ENCODE measurements at regions not wholly inside any gene's neighbourhood (a gene's known extent, or its start where the extent isn't known, plus 50 kb on each side); places are given as distances from the start of the nearest gene placed in this dataset.
"Not testable (repeated sequence)": the region's sequence is repeated elsewhere in the genome, so short reads cannot be mapped to it uniquely, and the experiment has no call there.

GRCh38 chr4:38387348-38387747 lies 276.7 kb upstream of the KLF3 start:
- TF ChIP-seq CTCF (IDR thresholded peaks at IDR 0.05; ENCODE audit: low read depth, low read length) (no peak), EZH2phosphoT487 (IDR thresholded peaks at IDR 0.05; ENCODE audit: low read depth) (no peak)
- Histone ChIP-seq H3K4me3 (ENCODE audit: low read length) (no peak overlapping the region), H3K9me3 (ENCODE audit: insufficient read depth, low read length) (0 out of 2 replicates have a peak, but pooled peaks cover 3% of the 10 kb centered on the region), H3K27ac (ENCODE audit: low read length) (no peak overlapping the region), H3K4me2 (ENCODE audit: low read length) (no peak overlapping the region), H3K79me2 (ENCODE audit: low read length) (no peaks in the 10 kb centered on the region), H2AFZ (ENCODE audit: low read depth, low read length) (no peak overlapping the region), H3K9ac (ENCODE audit: low read length) (no peak overlapping the region), H3K36me3 (replicated peaks; ENCODE audit: low read depth, low read length) (no peaks in the 10 kb centered on the region), H4K20me1 (ENCODE audit: insufficient read depth, low read length) (no peaks in the 10 kb centered on the region), H3K4me1 (ENCODE audit: low read length) (no peaks in the 10 kb centered on the region), H3K27me3 (ENCODE audit: low read depth, low read length) (no peaks in the 10 kb centered on the region)

- Histone ChIP-seq H4K20me1 (ENCODE audit: insufficient read depth, low read length) (no peaks in the 10 kb centered on the region), H2AFZ (ENCODE audit: low read depth, low read length) (no peak overlapping the region), H3K9me3 (ENCODE audit: insufficient read depth, low read length) (0 out of 2 replicates have a peak, but pooled peaks cover 3% of the 10 kb centered on the region), H3K27ac (ENCODE audit: low read length) (no peak overlapping the region), H3K4me1 (ENCODE audit: low read length) (no peaks in the 10 kb centered on the region), H3K27me3 (ENCODE audit: low read depth, low read length) (no peaks in the 10 kb centered on the region), H3K79me2 (ENCODE audit: low read length) (no peaks in the 10 kb centered on the region), H3K4me3 (ENCODE audit: low read length) (no peak overlapping the region), H3K36me3 (replicated peaks; ENCODE audit: low read depth, low read length) (no peaks in the 10 kb centered on the region), H3K4me2 (ENCODE audit: low read length) (no peak overlapping the region), H3K9ac (ENCODE audit: low read length) (no peak overlapping the region)
- TF ChIP-seq EZH2phosphoT487 (IDR thresholded peaks at IDR 0.05; ENCODE audit: low read depth) (no peak), CTCF (IDR thresholded peaks at IDR 0.05; ENCODE audit: low read depth, low read length) (no peak)
Observed at GRCh38 chr4:38387819-38388218, 276.2 kb upstream of the KLF3 start.

- not testable (repeated sequence) for H4K20me1 ChIP-seq (ENCODE audit: insufficient read depth, low read length); H3K79me2 ChIP-seq (ENCODE audit: low read length); H3K9ac ChIP-seq (ENCODE audit: low read length); H3K4me2 ChIP-seq (ENCODE audit: low read length); H3K27me3 ChIP-seq (ENCODE audit: low read depth, low read length); H3K9me3 ChIP-seq (ENCODE audit: insufficient read depth, low read length); H3K4me3 ChIP-seq (ENCODE audit: low read length); H3K4me1 ChIP-seq (ENCODE audit: low read length); H3K27ac ChIP-seq (ENCODE audit: low read length); H3K36me3 ChIP-seq (replicated peaks; ENCODE audit: low read depth, low read length); H2AFZ ChIP-seq (ENCODE audit: low read depth, low read length)
Observed at GRCh38 chr4:38388907-38389306, 275.1 kb upstream of the KLF3 start.

GRCh38 chr4:38390969-38391545 lies 272.9 kb upstream of the KLF3 start:
- no peak for TF ChIP-seq EZH2phosphoT487 (IDR thresholded peaks at IDR 0.05; ENCODE audit: low read depth)
- TF ChIP-seq CTCF (IDR thresholded peaks at IDR 0.05; ENCODE audit: low read depth, low read length) = no peak
- no peak overlapping the region for H3K27ac ChIP-seq (ENCODE audit: low read length)
- no peak overlapping the region for H3K4me3 ChIP-seq (ENCODE audit: low read length)
- H3K27me3 ChIP-seq (ENCODE audit: low read depth, low read length) = 0 out of 2 replicates have a peak, but pooled peaks cover 4% of the 10 kb centered on the region
- no peaks in the 10 kb centered on the region for H3K79me2 ChIP-seq (ENCODE audit: low read length)
- H3K9me3 ChIP-seq (ENCODE audit: insufficient read depth, low read length) = 0 out of 2 replicates have a peak, but pooled peaks cover 3% of the 10 kb centered on the region
- H2AFZ ChIP-seq (ENCODE audit: low read depth, low read length) = no peak overlapping the region
- no peaks in the 10 kb centered on the region for H3K36me3 ChIP-seq (replicated peaks; ENCODE audit: low read depth, low read length)
- H3K4me2 ChIP-seq (ENCODE audit: low read length) = no peak overlapping the region
- no peak overlapping the region for H3K9ac ChIP-seq (ENCODE audit: low read length)
- H4K20me1 ChIP-seq (ENCODE audit: insufficient read depth, low read length) = no peaks in the 10 kb centered on the region
- H3K4me1 ChIP-seq (ENCODE audit: low read length) = no peaks in the 10 kb centered on the region
